CD8-positive, alpha-beta memory T cell (primary cell): ENCODE measurements at regions not wholly inside any gene's neighbourhood (a gene's known extent, or its start where the extent isn't known, plus 50 kb on each side); places are given as distances from the start of the nearest gene placed in this dataset.
A peak's percentile ranks its signal among the peaks of the same experiment; 100 is the strongest.

Source experiments
- CTCF ChIA-PET: fragments of 350-600 bp; sonication (Branson Sonifier 250); formaldehyde crosslinking; loops from one replicate; lab custom pipeline; 2021; ENCODE audit warnings: antibody characterized with exemption; lab: Charles Lee
- POLR2A ChIA-PET: fragments of 350-600 bp; sonication (Branson Sonifier 250); formaldehyde crosslinking; loops from one replicate; lab custom pipeline; 2021; ENCODE audit warnings: antibody characterized with exemption; lab: Charles Lee
- DNase-seq, 5 donors: peaks; one replicate each; pipeline versions ENCODE4 v3.0.0 to v3.0.0-alpha.2; 2020 to 2022; ENCODE audit warnings: mixed read lengths in 1 of 5
- H3K27ac ChIP-seq: one replicate; pipeline ENCODE4 v1.7.0; 2013; ENCODE audit warnings: low read depth, mild to moderate bottlenecking, low read length, moderate library complexity
- H3K27me3 ChIP-seq: 2 replicates; pipeline ENCODE4 v1.7.0; 2013; ENCODE audit warnings: low read length, mild to moderate bottlenecking; ENCODE audit not compliant: insufficient read depth, poor library complexity, severe bottlenecking
- H3K36me3 ChIP-seq: 2 replicates; pipeline ENCODE4 v1.7.0; 2013; ENCODE audit warnings: mild to moderate bottlenecking, low read length, moderate library complexity; ENCODE audit not compliant: insufficient read depth
- H3K4me1 ChIP-seq: 2 replicates; pipeline ENCODE4 v1.7.0; 2013; ENCODE audit warnings: mild to moderate bottlenecking, low read length, moderate library complexity; ENCODE audit not compliant: insufficient read depth
- H3K4me3 ChIP-seq: 2 replicates; pipeline ENCODE4 v1.7.0; 2013; ENCODE audit warnings: mild to moderate bottlenecking, low read length
- H3K9me3 ChIP-seq: 2 replicates; pipeline ENCODE4 v1.7.0; 2013; ENCODE audit warnings: mild to moderate bottlenecking, low read length
- H3K27ac Mint-ChIP-seq, 8 donors: one replicate each; pipeline ENCODE4 v1.8.0; 2020 to 2021; ENCODE audit warnings: mixed read lengths in 8 of 8, mild to moderate bottlenecking in 6 of 8, inconsistent platforms in 3 of 8, moderate library complexity in 3 of 8
- H3K27me3 Mint-ChIP-seq, 2 donors: one replicate each; pipeline ENCODE4 v1.8.0; 2020 to 2021; ENCODE audit warnings: mixed read lengths in 2 of 2, mild to moderate bottlenecking in 1 of 2, moderate library complexity in 1 of 2
- H3K36me3 Mint-ChIP-seq, 3 donors: one replicate each; pipeline ENCODE4 v1.8.0; 2020 to 2021; ENCODE audit warnings: mixed read lengths in 3 of 3, inconsistent platforms in 1 of 3, mild to moderate bottlenecking in 1 of 3
- H3K4me1 Mint-ChIP-seq, 3 donors: one replicate each; pipeline ENCODE4 v1.8.0; 2020 to 2021; ENCODE audit warnings: mixed read lengths in 3 of 3, inconsistent platforms in 1 of 3, mild to moderate bottlenecking in 1 of 3
- H3K4me3 Mint-ChIP-seq, 7 donors: one replicate each; pipeline ENCODE4 v1.8.0; 2020 to 2021; ENCODE audit warnings: mixed read lengths in 7 of 7, mild to moderate bottlenecking in 6 of 7, moderate library complexity in 4 of 7, inconsistent platforms in 2 of 7
- H3K9me3 Mint-ChIP-seq, 5 donors: one replicate each; pipeline ENCODE4 v1.8.0; 2020 to 2022; ENCODE audit warnings: mixed read lengths in 5 of 5, mild to moderate bottlenecking in 3 of 5, moderate library complexity in 2 of 5, inconsistent platforms in 1 of 5

DNA sequence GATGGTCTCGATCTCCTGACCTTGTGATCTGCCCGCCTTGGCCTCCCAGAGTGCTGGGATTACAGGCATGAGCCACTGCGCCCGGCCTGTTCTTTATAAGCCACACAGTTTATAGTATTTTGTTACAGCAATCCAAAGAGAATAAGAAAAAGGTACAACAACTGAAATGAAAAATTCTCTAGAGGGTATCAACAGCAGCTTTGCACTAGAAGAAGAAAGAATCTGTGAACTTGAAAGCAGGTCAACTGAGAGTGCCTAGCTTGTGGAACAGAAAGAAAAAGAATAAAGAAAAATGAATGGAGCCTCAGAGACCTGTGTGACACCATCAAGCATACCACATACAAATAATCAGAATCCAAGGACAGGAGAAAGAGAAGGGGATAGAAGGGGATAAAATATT, 66.8 kb upstream of the CTLA4 start:
- Mint-ChIP-seq H3K4me1 (peaks cover 31 to 51% (median 40%) of the 10 kb centered on the region in 3 donors), H3K36me3 (peaks cover 0 to 15% (median 1%) of the 10 kb centered on the region in 3 donors), H3K9me3 (peaks cover 6 to 19% (median 12%) of the 10 kb centered on the region in 5 donors), H3K4me3 (no peak overlapping the region), H3K27me3 (no peaks in the 10 kb centered on the region), H3K27ac (peak overlapping the region in 2 of 8 donors; percentile 58 to 65)
- ChIA-PET POLR2A (no interaction called here), CTCF (interaction anchor here (1.6 kb wide), 1 partner anchor 14 kb away, joined by 5 read pairs; no protein-coding TSS in a partner anchor)
- Histone ChIP-seq H3K4me1 (peaks cover 30% of the 10 kb centered on the region), H3K27ac (no peak overlapping the region), H3K27me3 (no peaks in the 10 kb centered on the region), H3K4me3 (no peak overlapping the region), H3K36me3 (no peaks in the 10 kb centered on the region), H3K9me3 (no peaks in the 10 kb centered on the region)
- DNase-seq: no peak

GRCh38 chr2:203802342-203803052, 65.1 kb upstream of the CTLA4 start:
- peaks cover 0 to 18% (median 1%) of the 10 kb centered on the region in 3 donors for H3K36me3 Mint-ChIP-seq
- ChIA-PET CTCF (interaction anchor here (0.6 to 2.4 kb wide), 7 partner anchors 11 to 349 kb away, joined by 3 to 11 read pairs (median 3); no protein-coding TSS in a partner anchor), POLR2A (interaction anchor here (0.7 kb wide), 1 partner anchor 21 kb away, joined by 3 read pairs; no protein-coding TSS in a partner anchor)
- H3K27ac Mint-ChIP-seq: peak overlapping the region in 6 of 8 donors; percentile 11 to 94 (median 40)
- Histone ChIP-seq H3K4me1 (peaks cover 30% of the 10 kb centered on the region), H3K27me3 (no peaks in the 10 kb centered on the region), H3K36me3 (no peaks in the 10 kb centered on the region), H3K9me3 (no peaks in the 10 kb centered on the region), H3K27ac (no peak overlapping the region), H3K4me3 (no peak overlapping the region)
- H3K9me3 Mint-ChIP-seq: peaks cover 6 to 28% (median 12%) of the 10 kb centered on the region in 5 donors
- no peaks in the 10 kb centered on the region for H3K27me3 Mint-ChIP-seq
- H3K4me1 Mint-ChIP-seq: peaks cover 37 to 61% (median 50%) of the 10 kb centered on the region in 3 donors
- DNase-seq: no peak
- peak overlapping the region in 4 of 7 donors; percentile 7 to 51 (median 19) for H3K4me3 Mint-ChIP-seq

DNA sequence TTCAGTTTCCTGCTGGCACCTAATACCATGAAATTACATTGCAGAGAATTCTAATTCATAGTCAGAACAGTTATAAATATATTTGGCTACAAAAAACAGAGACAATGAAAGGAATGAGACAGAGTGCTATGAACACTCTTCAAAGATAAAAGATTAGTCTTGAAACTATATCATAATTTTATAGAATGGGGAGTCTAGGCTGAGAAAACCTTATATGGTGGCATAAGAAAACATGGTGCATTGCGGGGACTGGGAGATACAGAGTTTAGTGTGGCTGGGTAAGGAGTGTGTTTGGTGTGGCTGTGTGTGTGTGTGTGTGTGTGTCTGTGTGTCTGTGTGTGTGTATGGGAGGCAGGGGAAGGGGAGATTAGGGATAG, 64.5 kb upstream of the CTLA4 start:
- no peak overlapping the region for H3K27ac ChIP-seq
- DNase-seq: no peak
- ChIA-PET POLR2A (interaction anchor here (0.7 kb wide), 1 partner anchor 22 kb away, joined by 3 read pairs; no protein-coding TSS in a partner anchor), CTCF (interaction anchor here (1.2 to 2.4 kb wide), 4 partner anchors 11 to 85 kb away, joined by 3 to 11 read pairs (median 3); no protein-coding TSS in a partner anchor)
- H3K4me1 ChIP-seq: peaks cover 30% of the 10 kb centered on the region
- no peak overlapping the region for H3K4me3 ChIP-seq
- Mint-ChIP-seq H3K4me3 (peak overlapping the region in 6 of 7 donors; percentile 7 to 57 (median 23)), H3K27ac (peak overlapping the region in 7 of 8 donors; percentile 5 to 84 (median 36)), H3K4me1 (peaks cover 37 to 65% (median 52%) of the 10 kb centered on the region in 3 donors), H3K9me3 (peaks cover 6 to 28% (median 12%) of the 10 kb centered on the region in 5 donors), H3K27me3 (no peaks in the 10 kb centered on the region), H3K36me3 (peaks cover 0 to 18% (median 1%) of the 10 kb centered on the region in 3 donors)
- no peaks in the 10 kb centered on the region for H3K9me3 ChIP-seq
- H3K36me3 ChIP-seq: no peaks in the 10 kb centered on the region
- no peaks in the 10 kb centered on the region for H3K27me3 ChIP-seq

DNA sequence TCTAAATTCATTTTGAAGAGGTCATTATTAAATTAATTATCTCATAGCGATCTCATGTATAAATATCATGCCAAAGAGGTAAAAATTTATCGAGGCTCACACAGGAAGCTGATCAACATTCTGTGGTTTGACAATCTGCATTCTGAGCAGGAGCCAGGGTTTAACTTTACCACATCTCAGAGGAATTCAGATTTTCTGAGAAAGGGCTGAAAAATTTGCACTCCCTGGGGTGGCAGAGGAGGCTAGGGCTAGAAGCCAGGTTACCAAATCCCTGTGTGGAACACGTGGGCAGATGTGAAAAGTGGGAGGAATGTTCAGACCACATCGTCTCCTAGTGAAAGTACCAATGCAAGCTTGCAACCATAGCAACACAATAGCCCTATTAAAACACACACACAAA, 63.5 kb upstream of the CTLA4 start:
- Histone ChIP-seq H3K4me1 (peaks cover 35% of the 10 kb centered on the region), H3K36me3 (no peaks in the 10 kb centered on the region), H3K27ac (peak overlapping the region; percentile 12), H3K27me3 (no peaks in the 10 kb centered on the region), H3K9me3 (no peaks in the 10 kb centered on the region), H3K4me3 (no peak overlapping the region)
- Mint-ChIP-seq H3K9me3 (peaks cover 6 to 28% (median 12%) of the 10 kb centered on the region in 5 donors), H3K27me3 (no peaks in the 10 kb centered on the region), H3K4me3 (peak overlapping the region; percentile 20 to 42 (median 28)), H3K27ac (peak overlapping the region; percentile 5 to 83 (median 58)), H3K36me3 (peaks cover 0 to 18% (median 1%) of the 10 kb centered on the region in 3 donors), H3K4me1 (peaks cover 40 to 65% (median 60%) of the 10 kb centered on the region in 3 donors)
- ChIA-PET CTCF (interaction anchor here (0.6 to 2.4 kb wide), 5 partner anchors 10 to 86 kb away, joined by 3 to 11 read pairs (median 3); no protein-coding TSS in a partner anchor), POLR2A (no interaction called here)
- DNase-seq: peak in 2 of 5 donors; percentile 31 to 36

DNA sequence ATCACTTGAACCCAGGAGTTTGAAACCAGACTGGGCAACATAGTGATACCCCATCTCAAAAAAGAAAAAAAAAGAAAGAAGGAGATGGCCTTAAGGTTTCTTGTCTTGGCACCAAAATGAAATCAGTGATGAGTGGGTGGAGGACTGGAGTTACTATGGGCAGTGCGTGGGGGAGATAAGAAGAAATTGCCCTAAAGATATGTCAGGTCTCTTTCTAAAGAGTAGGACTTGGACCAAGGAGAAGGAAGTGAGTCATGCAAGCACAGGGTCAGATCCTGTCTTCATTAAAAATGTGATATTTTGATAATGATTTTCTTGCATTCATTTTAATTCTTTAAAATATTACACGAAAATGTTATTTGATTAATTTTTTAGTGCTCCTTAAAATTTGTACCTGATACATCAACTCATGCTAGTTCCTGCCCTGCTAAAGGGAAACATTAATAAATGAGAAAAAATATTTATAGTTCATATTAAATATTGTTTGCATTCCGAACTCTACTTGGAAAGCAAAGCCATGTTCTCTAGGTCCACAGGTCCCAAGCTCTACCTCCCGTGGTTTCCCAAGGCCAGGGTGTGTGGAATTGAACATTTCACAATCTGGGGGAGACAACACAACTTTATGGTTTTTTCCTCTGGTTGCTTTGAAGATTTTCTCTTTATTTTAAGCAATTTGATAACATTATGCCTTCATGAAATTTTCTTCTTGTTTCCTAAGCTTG, 62.6 kb upstream of the CTLA4 start:
- Histone ChIP-seq H3K27ac (peak overlapping the region; percentile 12), H3K4me1 (peaks cover 36% of the 10 kb centered on the region), H3K36me3 (no peaks in the 10 kb centered on the region), H3K9me3 (no peaks in the 10 kb centered on the region), H3K4me3 (no peak overlapping the region), H3K27me3 (no peaks in the 10 kb centered on the region)
- POLR2A ChIA-PET: no interaction called here
- no peaks in the 10 kb centered on the region for H3K27me3 Mint-ChIP-seq
- H3K36me3 Mint-ChIP-seq: peaks cover 0 to 18% (median 1%) of the 10 kb centered on the region in 3 donors
- peaks cover 47 to 67% (median 67%) of the 10 kb centered on the region in 3 donors for H3K4me1 Mint-ChIP-seq
- CTCF ChIA-PET: interaction anchor here (2.4 kb wide), 1 partner anchor 11 kb away, joined by 11 read pairs; no protein-coding TSS in a partner anchor
- peak overlapping the region; percentile 5 to 83 (median 45) for H3K27ac Mint-ChIP-seq
- no peak for DNase-seq
- peaks cover 6 to 26% (median 12%) of the 10 kb centered on the region in 5 donors for H3K9me3 Mint-ChIP-seq
- peak overlapping the region in 6 of 7 donors; percentile 20 to 42 (median 34) for H3K4me3 Mint-ChIP-seq

- DNase-seq: no peak
- Mint-ChIP-seq H3K27ac (no peak overlapping the region), H3K4me3 (no peak overlapping the region), H3K36me3 (peaks cover 0 to 15% (median 0%) of the 10 kb centered on the region in 3 donors), H3K4me1 (peaks cover 51 to 72% (median 71%) of the 10 kb centered on the region in 3 donors), H3K9me3 (peaks cover 6 to 22% (median 9%) of the 10 kb centered on the region in 5 donors), H3K27me3 (no peaks in the 10 kb centered on the region)
- no peaks in the 10 kb centered on the region for H3K36me3 ChIP-seq
- no peaks in the 10 kb centered on the region for H3K27me3 ChIP-seq
- no peak overlapping the region for H3K27ac ChIP-seq
- no peak overlapping the region for H3K4me3 ChIP-seq
- H3K4me1 ChIP-seq: peaks cover 36% of the 10 kb centered on the region
- H3K9me3 ChIP-seq: no peaks in the 10 kb centered on the region
- POLR2A ChIA-PET: no interaction called here
- CTCF ChIA-PET: no interaction called here
These were observed 62.1 kb upstream of the CTLA4 start for GRCh38 chr2:203805486-203805838.

DNA sequence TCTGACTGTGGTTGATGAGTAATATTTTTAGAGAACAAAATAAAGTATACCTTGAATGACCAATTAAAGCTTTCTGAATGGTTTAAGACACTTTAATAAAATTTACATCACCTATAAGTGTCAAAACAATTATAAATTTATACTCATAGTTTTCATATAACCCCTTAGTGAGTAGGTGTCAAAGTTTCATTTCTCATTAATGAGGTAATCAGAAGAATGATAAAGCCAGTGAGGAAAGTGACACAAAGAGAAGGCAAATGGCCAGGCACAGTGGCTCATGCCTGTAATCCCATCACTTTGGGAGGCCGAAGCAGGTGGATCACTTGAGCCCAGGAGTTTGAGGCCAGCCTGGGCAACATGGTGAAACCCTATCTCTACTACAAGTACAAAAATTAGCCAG, 60.8 kb upstream of the CTLA4 start:
- peaks cover 59 to 80% (median 77%) of the 10 kb centered on the region in 3 donors for H3K4me1 Mint-ChIP-seq
- ChIA-PET POLR2A (no interaction called here), CTCF (interaction anchor here (1.5 to 1.7 kb wide), 2 partner anchors 9 to 322 kb away, joined by 3 to 5 read pairs; no protein-coding TSS in a partner anchor)
- Histone ChIP-seq H3K27ac (no peak overlapping the region), H3K4me1 (peaks cover 42% of the 10 kb centered on the region), H3K4me3 (no peak overlapping the region), H3K36me3 (no peaks in the 10 kb centered on the region), H3K27me3 (no peaks in the 10 kb centered on the region), H3K9me3 (no peaks in the 10 kb centered on the region)
- H3K27ac Mint-ChIP-seq: no peak overlapping the region
- H3K4me3 Mint-ChIP-seq: no peak overlapping the region
- H3K27me3 Mint-ChIP-seq: no peaks in the 10 kb centered on the region
- peaks cover 0 to 4% (median 0%) of the 10 kb centered on the region in 3 donors for H3K36me3 Mint-ChIP-seq
- no peak for DNase-seq
- H3K9me3 Mint-ChIP-seq: peaks cover 0 to 11% (median 0%) of the 10 kb centered on the region in 5 donors
